ENCODE measurements at regions not wholly inside any gene's neighbourhood (a gene's known extent, or its start where the extent isn't known, plus 50 kb on each side); places are given as distances from the start of the nearest gene placed in this dataset.

DNA sequence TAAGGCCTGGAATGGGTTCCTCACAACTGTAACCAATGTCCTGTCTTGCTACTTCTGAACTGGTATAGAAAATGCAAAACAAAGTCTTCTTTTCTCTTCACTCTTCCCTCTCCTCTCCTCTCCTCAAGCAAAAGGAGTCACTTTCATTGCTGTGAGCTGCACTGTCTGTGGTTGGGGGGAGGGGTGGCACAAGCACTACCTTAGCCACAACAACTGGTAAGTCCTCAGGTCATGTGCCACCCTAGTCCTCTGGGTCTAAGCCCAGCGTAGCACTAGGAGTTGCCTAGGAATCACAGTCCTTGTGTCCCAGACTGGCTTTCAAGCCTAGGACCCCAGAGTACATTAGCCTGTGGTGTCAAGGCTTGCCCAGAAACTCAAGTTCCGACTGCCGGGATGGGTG, 859.3 kb upstream of the AMOT start:
- no peak overlapping the region for H2AFZ ChIP-seq (ENCODE audit: low read depth, low read length)
- TF ChIP-seq RAD21 (conservative IDR thresholded peaks at IDR 0.05) (no peak), TAF1 (IDR thresholded peaks at IDR 0.05; ENCODE audit: low read depth) (no peak), MXI1 (conservative IDR thresholded peaks at IDR 0.05; ENCODE audit: poor library complexity, severe bottlenecking) (no peak), SMC3 (conservative IDR thresholded peaks at IDR 0.05; ENCODE audit: poor library complexity) (no peak), POLR2AphosphoS5 (IDR thresholded peaks at IDR 0.05) (no peak), EZH2 (IDR thresholded peaks at IDR 0.05; ENCODE audit: borderline replicate concordance, insufficient read depth, low read length, poor library complexity, severe bottlenecking) (no peak), REST (IDR thresholded peaks at IDR 0.05; ENCODE audit: borderline replicate concordance) (no peak), EP300 (conservative IDR thresholded peaks at IDR 0.05; ENCODE audit: poor library complexity, severe bottlenecking) (no peak)
- TF ChIP-seq, protein P1, sequence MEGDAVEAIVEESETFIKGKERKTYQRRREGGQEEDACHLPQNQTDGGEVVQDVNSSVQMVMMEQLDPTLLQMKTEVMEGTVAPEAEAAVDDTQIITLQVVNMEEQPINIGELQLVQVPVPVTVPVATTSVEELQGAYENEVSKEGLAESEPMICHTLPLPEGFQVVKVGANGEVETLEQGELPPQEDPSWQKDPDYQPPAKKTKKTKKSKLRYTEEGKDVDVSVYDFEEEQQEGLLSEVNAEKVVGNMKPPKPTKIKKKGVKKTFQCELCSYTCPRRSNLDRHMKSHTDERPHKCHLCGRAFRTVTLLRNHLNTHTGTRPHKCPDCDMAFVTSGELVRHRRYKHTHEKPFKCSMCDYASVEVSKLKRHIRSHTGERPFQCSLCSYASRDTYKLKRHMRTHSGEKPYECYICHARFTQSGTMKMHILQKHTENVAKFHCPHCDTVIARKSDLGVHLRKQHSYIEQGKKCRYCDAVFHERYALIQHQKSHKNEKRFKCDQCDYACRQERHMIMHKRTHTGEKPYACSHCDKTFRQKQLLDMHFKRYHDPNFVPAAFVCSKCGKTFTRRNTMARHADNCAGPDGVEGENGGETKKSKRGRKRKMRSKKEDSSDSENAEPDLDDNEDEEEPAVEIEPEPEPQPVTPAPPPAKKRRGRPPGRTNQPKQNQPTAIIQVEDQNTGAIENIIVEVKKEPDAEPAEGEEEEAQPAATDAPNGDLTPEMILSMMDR (IDR thresholded peaks at IDR 0.05; ENCODE audit: poor library complexity, severe bottlenecking): no peak
- no peaks in the 10 kb centered on the region for H3K9me2 ChIP-seq (ENCODE audit: insufficient read depth, low read length)

DNA sequence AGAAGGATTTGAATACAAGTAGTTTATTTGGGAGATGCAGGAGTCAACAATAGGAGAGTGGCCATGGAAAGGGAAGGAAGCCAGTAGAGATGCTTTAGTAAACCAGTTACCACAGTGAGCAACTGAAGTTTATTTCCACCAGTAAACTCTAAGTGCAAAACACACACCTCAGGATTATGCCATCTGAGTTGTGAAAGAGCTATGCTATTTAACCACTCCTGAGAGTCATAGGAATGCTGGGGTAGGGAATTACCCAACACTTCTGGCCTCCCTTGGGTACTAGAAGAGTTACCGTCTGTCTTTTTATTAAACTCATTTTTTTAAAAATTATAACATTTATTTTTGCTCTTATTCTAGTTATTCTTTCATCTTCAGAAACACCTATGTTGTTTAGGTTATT, 834.6 kb upstream of the AMOT start:
- Histone ChIP-seq H3K9me3 (ENCODE audit: low read length) (no peaks in the 10 kb centered on the region), H3K36me3 (ENCODE audit: insufficient read depth, low read length) (no peaks in the 10 kb centered on the region), H4K20me1 (ENCODE audit: insufficient read depth) (no peaks in the 10 kb centered on the region), H3K4me2 (ENCODE audit: low read length) (no peak overlapping the region), H3K4me3 (ENCODE audit: low read length) (no peak overlapping the region), H3F3A (ENCODE audit: insufficient read depth, low read length, poor library complexity, severe bottlenecking) (no peaks in the 10 kb centered on the region), H3K79me2 (replicated peaks; ENCODE audit: insufficient read depth, low read length) (no peaks in the 10 kb centered on the region), H3K27ac (ENCODE audit: low read length) (no peak overlapping the region), H3K9me2 (ENCODE audit: insufficient read depth, low read length) (no peaks in the 10 kb centered on the region), H3K9ac (ENCODE audit: low read length) (no peak overlapping the region), H2AFZ (ENCODE audit: low read depth, low read length) (no peak overlapping the region), H3K27me3 (ENCODE audit: insufficient read depth, low read depth, low read length) (no peaks in the 10 kb centered on the region)
- TF ChIP-seq MXI1 (conservative IDR thresholded peaks at IDR 0.05; ENCODE audit: poor library complexity, severe bottlenecking): no peak
- TF ChIP-seq RAD21 (conservative IDR thresholded peaks at IDR 0.05): no peak
- TF ChIP-seq EZH2 (IDR thresholded peaks at IDR 0.05; ENCODE audit: borderline replicate concordance, insufficient read depth, low read length, poor library complexity, severe bottlenecking): no peak
- TF ChIP-seq SMC3 (conservative IDR thresholded peaks at IDR 0.05; ENCODE audit: poor library complexity): no peak
- TF ChIP-seq TAF1 (IDR thresholded peaks at IDR 0.05; ENCODE audit: low read depth): no peak
- TF ChIP-seq, protein P1 (IDR thresholded peaks at IDR 0.05; ENCODE audit: poor library complexity, severe bottlenecking): no peak
- no peak for TF ChIP-seq REST (IDR thresholded peaks at IDR 0.05; ENCODE audit: borderline replicate concordance)
- no peak for TF ChIP-seq EP300 (conservative IDR thresholded peaks at IDR 0.05; ENCODE audit: poor library complexity, severe bottlenecking)
- no peak for TF ChIP-seq POLR2AphosphoS5 (IDR thresholded peaks at IDR 0.05)

More for the DNA sequence above, 859.3 kb upstream of the AMOT start:
- no peaks in the 10 kb centered on the region for H3K36me3 ChIP-seq (ENCODE audit: insufficient read depth, low read length)
- H3K27me3 ChIP-seq (ENCODE audit: insufficient read depth, low read depth, low read length): no peaks in the 10 kb centered on the region
- H3K9me3 ChIP-seq (ENCODE audit: low read length): no peaks in the 10 kb centered on the region
- no peak overlapping the region for H3K9ac ChIP-seq (ENCODE audit: low read length)
- no peak overlapping the region for H3K4me3 ChIP-seq (ENCODE audit: low read length)
- no peaks in the 10 kb centered on the region for H3K79me2 ChIP-seq (replicated peaks; ENCODE audit: insufficient read depth, low read length)
- H3K4me2 ChIP-seq (ENCODE audit: low read length): no peak overlapping the region
- no peaks in the 10 kb centered on the region for H3F3A ChIP-seq (ENCODE audit: insufficient read depth, low read length, poor library complexity, severe bottlenecking)
- H3K27ac ChIP-seq (ENCODE audit: low read length): no peak overlapping the region
- H4K20me1 ChIP-seq (ENCODE audit: insufficient read depth): no peaks in the 10 kb centered on the region
